ENCODE measurements at regions not wholly inside any gene's neighbourhood (a gene's known extent, or its start where the extent isn't known, plus 50 kb on each side); places are given as distances from the start of the nearest gene placed in this dataset.
"Not testable (repeated sequence)": the region's sequence is repeated elsewhere in the genome, so short reads cannot be mapped to it uniquely, and the experiment has no call there.

DNA sequence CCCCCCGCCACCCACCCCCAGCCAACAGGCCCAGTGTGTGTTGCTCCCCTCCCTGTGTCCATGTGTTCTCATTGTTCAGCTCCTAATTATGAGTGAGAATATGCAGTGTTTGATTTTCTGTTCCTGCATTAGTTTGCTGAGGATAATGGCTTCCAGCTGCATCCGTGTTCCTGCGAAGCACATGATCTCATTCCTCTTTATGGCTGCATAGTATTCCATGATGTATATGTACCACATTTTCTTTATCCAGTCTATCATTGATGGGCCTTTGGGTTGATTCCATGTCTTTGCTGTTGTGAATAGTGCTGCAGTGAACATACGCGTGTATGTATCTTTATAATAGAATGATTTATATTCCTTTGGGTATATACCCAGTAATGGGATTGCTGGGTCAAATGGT lies 68.8 kb upstream of the TNRC6B start:
- TF ChIP-seq, protein P1, sequence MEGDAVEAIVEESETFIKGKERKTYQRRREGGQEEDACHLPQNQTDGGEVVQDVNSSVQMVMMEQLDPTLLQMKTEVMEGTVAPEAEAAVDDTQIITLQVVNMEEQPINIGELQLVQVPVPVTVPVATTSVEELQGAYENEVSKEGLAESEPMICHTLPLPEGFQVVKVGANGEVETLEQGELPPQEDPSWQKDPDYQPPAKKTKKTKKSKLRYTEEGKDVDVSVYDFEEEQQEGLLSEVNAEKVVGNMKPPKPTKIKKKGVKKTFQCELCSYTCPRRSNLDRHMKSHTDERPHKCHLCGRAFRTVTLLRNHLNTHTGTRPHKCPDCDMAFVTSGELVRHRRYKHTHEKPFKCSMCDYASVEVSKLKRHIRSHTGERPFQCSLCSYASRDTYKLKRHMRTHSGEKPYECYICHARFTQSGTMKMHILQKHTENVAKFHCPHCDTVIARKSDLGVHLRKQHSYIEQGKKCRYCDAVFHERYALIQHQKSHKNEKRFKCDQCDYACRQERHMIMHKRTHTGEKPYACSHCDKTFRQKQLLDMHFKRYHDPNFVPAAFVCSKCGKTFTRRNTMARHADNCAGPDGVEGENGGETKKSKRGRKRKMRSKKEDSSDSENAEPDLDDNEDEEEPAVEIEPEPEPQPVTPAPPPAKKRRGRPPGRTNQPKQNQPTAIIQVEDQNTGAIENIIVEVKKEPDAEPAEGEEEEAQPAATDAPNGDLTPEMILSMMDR (IDR thresholded peaks at IDR 0.05; ENCODE audit: poor library complexity), result not testable (repeated sequence)
- TF ChIP-seq EZH2 (IDR thresholded peaks at IDR 0.05; ENCODE audit: borderline replicate concordance), result not testable (repeated sequence)

Measured in hepatocyte (in vitro differentiated cells).